HK-2 (cell line): ENCODE measurements at regions not wholly inside any gene's neighbourhood (a gene's known extent, or its start where the extent isn't known, plus 50 kb on each side); places are given as distances from the start of the nearest gene placed in this dataset.

Experiments
- DNase-seq: peaks from one replicate; pipeline ENCODE4 v3.0.0-alpha.2; 2018; ENCODE audit not compliant: unreplicated experiment

DNA sequence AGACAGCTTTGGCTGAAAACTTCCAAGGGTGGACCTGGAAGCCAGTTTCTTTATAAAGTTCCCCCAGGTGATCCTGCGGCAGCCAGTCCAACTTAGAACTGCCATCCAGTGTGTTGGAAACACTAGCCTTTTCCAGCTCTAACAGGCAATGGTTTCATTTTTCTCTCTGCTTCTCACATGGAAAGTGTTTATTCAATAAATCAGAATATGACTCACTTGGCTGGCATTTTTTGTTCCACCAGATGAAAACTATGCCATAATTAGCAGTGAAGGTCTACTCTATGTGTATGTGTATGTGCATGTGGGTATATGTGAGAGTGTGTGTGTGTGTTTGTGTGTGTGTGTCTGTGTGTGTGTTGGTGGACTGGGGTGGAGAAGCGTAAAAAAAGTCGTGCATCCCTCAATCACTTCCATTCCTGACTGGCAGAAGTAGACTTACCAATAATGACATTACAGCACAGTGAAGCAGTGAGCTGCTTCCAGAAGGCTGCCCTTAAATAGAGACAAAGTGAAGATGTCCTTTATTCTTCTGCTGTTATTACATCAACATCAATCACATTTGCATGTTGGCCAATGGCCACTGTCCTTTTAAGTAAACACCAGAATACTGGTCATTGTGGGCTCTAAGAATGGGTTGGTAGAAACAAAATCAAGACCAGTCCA, 90.9 kb upstream of the SETBP1 start:
- DNase-seq = no peak

DNA sequence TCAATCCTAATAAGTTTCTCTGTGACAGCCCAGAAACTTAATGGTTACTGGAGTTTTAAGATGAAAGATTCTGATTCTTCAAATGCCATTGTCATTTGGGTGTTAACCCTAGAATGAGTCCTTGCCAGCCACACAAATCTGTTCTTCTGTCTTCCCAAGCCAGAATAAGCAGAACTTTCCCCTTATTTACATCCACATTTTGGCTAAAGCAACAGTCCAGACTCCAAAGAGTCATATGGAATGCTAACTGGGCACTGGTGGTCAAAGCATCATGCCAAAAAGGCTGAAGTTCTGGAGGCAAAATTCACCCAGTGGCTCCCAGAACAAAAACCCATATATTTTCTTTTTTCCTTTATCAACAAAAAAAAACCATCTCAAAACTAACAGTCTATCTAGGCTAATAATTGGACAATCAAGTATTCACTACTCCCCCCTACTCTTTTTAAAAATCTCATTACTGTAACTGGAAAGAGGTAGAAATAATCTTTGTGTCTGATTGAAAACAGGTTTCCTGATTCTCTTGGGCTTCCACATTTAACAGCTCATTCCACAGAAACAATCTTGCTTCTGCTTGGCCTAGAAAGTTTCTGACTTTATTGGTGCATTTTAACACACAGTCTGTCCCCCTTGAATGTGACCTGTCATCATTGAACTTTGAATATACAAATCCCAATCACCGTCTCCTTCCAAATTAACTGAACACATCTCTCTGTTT, 89.6 kb upstream of the SETBP1 start:
- no peak for DNase-seq

DNA sequence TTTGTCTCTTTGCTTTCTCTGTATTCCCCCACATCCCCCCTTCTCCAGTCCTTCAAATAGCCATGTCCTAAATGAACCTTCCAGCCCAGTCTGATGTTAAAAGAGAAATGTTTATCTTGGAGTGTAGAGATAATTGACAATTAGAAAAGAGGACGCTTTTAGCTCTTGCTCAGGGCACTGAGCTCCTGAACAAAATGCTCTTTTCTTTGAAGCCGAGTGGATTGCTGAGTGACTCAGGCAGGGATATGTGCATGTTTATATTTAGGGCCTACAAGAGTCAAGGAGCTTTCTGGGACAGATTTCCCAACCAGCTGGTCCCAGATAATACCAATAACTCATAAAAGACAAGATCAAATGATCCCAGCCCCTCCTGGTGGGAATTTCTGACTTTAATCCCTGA, 88.0 kb upstream of the SETBP1 start:
- no peak for DNase-seq

DNA sequence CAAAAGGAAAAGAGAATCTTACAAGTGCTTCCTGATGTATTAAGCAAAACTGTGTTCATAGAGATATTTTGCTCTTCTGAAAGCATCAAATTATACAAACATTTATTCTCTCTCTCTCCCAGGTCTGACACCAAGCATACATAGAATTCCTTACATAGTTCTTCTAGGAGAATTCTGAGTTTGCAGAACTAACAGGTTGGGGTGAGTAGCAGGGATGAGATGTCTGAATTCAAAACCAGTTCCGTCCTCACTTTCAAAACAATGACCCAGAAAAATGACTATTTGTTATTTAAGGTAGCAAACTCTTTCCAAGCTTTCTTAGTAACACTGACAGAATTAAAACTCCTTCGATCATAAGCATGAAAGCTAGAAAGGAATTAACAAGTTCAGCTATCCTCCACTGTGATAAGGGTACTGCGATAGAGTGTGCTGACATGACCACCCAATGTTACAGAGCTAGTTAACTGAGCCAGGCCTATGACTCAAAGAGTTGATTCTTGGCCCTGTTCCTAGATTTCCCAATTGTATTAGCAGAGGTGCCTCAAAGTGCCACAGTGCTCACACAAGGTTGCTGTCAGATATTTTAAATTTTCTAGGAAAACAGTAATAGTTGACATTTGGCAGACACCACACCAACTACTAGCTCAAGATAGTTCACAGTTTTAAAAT, 85.8 kb upstream of the SETBP1 start:
- no peak for DNase-seq

DNA sequence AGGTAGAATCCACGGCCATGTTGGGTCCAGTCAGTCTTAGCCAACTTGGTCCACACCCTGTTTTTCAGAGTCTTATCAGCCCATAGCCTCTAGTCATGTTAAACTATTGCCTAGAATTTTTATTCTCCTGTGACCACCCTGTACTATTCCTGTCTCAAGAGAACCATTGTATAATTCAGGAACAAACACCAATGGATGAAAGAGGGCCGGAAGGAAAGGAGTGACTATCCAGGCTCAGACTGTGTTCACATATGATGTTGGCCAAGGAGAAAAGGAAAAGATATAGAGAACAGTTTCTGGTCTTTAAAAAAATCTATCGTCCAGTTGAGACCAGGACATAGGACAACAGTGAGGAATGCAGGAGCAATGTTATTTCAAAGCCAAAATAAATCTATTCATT, 82.9 kb upstream of the SETBP1 start:
- DNase-seq = no peak

DNA sequence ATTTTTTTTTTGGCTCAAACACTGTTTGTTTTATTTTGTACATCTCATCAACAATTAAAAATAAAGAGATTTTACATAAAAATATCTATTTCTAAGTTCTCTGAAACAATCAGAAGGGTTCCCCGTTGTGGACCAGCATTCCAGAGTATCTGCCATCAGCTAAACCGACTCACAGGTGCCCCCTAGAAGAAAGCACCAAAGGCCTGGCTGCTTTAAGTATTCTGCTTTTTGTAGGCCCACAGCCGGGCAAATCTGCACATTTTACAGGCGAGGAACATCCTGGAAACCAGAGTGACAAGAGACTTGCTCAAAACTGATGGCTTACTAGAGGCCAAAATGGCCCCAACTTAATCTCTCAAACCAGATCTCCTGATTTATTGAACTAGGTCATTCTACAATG, 82.2 kb upstream of the SETBP1 start:
- no peak for DNase-seq

DNA sequence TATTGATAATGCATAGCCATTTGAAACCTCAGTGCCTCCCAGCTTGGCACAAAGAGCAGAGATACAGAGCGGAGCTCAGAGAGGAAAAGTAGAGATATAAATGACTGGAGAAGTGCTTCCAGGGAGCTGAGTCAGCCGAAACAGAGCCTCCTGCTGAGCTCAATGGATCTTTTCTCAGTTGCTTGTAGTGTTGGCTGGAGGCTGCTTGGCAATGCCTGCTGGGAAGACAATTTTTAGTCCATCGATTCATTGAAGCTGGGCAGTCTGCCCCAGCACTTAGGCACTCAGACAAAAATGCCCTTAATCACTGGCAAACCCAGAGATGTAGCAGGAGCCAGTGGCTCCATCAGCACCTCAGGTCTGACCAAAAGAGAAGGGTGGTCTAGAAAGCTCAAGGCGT, 81.3 kb upstream of the SETBP1 start:
- DNase-seq = no peak

DNA sequence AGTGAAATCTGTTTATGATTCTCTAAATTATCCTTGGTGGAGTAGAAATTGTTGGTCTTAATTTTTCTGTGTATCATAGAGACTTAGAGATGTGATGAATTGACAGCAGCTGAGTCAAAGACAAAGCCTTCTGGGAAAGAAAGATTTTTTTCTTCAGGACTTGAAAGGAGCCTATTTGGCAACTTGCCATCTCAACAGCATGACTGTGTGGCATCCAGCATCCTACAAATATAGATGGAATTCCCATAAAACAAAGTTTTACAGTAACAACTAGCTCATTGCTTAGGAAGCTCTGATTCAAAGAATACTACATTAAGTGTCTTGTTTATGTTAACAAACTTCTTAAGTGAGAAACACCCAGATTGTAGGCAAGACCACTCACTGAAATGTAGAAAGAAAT, 79.2 kb upstream of the SETBP1 start:
- DNase-seq = no peak

DNA sequence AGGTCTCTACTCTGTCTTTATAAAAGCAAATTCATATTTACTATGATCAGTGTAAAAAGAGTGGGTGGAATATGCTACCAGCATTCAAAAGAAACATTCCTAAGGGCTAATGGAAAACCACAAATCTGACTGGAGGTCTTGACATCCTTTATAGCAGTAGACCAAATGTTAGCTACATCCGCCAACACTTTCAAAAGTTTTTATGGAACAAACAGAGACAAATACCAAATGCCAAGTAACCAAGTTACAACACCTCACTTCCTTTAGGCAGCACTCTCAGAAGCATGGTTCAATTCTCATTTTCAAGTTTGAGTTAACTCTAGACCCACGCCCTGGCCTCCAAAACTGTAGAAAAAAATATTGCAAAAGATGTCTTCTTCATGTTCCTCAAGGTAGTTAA, 78.3 kb upstream of the SETBP1 start:
- no peak for DNase-seq

DNA sequence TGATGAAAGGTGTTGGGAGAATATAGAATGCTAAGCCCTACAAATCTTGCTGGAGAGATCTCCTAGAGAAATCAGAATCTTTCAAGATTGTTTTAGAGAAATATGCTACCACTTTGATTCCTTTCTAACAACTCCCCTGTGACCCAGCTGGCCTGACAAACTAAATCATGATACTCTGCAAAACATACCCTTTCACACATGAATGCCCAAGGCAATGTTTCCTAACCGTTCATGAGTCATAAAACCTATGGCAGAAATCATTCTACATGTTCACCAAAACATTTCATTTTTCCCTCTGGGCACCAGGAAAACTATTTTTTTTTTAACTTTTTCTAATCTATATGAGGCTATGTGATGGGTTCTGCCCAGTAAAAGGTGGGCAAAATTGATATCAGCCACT, 77.8 kb upstream of the SETBP1 start:
- no peak for DNase-seq

DNA sequence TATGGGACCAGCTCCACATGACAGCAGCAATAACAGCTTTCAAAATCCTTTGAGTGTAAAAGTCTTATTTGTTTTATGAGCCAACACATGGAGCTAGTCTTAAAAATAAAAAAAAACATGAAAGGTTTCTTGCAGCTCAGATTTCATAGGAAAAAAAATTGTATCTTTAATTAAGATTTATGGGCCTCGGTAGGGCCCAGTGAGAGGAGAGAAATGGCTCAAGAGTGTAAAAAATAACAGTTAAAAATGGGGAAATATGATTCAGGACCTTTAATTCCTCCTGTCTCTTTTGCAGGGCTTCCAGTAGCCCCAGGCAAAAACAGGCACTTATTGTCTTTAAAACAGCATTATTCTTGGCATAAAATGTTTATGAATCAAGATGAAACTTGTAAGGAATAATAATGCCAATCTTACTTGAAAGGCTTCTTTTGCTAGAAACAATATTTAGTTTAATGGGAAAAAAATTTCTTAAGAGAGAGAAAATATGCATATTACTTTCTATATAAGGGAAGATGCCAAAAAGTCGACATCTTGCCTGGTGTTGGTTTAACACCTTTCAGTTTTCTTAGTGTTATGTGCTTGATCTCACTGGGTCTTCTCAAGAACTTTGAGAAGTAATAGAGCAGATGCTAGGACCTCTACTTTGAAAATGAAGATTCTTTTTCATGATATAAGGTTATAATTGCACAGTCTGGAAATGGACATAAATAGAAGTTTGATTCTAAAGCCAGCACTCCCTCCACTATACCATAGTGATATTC, 71.3 kb upstream of the SETBP1 start:
- no peak for DNase-seq

DNA sequence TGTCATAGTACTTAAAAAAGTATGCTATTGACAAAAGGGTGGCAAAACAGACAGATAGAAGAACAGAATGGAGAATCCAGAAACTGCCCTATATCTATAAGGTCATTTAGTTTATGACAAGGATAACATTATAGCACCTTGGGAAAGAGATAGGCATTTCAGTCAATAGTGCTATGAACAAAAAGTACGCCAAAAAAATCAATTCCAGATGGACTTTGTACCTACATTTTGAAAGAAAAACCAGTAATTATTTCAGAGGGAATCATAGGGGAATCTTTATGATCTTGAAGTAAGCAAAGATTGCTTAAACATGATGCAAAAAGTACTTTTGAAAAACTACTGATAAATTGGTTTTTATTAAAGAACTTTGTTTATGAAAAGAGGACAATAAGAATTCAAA, 59.9 kb upstream of the SETBP1 start:
- DNase-seq = no peak

DNA sequence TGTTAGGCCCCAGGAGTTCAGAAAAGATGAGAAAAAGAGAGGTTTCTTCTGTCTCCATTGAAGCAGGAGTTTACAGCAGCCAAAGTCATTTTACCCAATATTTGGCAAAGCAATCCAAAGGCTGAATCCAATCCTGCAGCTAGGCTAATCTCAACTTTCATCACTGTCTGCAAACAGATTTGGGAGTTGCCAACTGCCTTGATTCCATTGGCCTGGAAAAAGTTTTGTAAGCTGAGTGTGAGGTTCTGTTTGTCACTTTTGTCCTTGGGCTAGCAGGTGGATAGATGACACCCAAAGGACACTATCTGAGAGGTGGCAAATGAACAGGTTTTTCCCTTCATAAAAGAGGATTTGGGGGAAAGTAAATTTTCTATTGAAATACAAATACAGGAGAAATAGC, 56.6 kb upstream of the SETBP1 start:
- no peak for DNase-seq

DNA sequence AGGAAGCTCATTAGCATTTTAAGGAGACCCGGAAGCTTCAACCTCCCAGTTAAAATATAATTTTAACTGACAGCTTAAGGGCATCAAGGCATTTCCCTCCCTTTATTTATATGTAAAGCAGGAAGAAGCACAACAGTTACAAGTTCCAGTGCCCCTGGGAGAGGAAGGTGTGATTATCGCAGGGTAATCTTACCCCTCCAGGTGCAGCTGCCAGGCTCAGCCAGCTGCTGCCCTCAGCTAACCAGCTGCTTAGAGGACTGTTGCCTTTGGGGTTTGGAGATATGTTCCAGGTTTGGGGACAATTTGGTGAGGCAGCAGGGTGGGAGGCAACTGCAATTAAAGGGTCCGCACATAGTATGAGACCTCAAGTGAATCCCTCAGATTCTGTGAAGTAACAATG, 55.3 kb upstream of the SETBP1 start:
- DNase-seq = no peak

DNA sequence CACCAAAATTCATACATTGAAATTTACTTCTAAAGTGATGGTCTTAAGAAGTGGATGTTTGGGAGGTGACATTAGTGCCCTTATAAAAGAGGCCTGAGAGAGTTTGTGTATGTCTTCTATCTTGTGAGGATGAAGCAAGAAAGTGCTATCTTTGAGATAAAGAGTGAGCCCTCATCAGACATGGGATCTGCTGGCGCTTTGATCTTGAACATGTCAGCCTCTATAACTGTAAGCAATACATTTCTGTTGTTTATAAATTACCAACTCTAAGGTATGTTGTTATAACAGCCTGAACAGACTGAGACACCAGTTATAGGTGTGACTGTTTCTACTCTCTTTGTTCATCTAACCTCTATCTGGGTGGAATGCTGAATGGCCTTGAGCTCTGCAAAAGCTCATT, 54.5 kb upstream of the SETBP1 start:
- no peak for DNase-seq

DNA sequence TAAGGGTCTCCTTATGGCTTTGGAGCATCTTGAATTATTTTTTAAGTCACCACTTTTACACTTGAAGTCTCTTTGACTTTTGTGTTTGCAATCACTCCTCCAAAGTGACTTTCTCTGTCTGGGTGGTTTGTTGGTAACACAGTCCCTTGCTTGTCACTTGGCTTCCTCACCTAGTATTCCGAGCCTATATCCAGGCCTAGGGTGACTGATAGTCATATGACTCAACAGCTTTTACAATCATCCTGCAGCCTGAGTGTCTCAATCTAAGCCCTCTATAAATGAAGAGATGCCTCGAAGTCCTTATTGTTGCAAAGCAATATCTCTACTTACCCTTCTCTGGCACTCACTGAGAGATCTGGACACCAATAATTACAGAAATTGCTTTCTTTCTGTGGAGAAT, 53.9 kb upstream of the SETBP1 start:
- DNase-seq = no peak

DNA sequence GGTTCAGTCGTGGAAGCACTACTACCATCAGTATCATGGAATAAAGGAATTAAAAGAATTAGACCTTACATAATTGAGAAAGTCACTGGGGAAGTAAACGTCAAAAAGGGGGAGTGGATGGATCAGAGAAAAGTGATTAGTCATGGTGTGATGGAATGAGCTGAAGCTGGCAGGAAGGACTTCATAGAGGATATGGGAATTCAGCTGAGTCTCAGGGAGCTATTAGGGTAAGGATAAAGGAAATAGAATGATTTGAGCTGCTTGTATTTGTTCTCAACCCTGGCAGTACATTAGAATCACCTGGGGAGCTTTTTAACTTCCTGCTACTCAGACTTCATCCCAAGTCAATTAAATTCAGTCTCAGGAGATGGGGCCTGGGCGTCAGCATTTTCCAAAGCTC, 53.4 kb upstream of the SETBP1 start:
- DNase-seq = no peak

DNA sequence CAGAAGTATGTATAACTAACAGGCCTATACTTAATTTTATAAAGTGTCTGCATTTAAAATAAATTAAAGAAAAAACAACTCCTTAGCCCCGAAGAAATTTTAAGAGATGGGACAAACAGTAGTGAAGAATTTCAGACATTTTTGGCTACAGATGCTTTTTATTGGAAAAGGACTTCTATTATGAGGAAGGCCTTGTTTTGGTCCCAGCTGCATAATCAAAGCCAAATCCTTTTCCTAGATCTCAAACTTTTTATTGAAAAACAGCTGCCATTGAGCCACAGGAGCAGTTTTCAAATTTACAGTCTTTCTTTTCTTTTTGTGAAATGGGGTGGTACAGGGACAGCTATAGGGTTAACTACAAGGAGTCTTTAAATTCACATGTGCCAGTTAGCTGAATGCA, 51.3 kb upstream of the SETBP1 start:
- DNase-seq = no peak

DNA sequence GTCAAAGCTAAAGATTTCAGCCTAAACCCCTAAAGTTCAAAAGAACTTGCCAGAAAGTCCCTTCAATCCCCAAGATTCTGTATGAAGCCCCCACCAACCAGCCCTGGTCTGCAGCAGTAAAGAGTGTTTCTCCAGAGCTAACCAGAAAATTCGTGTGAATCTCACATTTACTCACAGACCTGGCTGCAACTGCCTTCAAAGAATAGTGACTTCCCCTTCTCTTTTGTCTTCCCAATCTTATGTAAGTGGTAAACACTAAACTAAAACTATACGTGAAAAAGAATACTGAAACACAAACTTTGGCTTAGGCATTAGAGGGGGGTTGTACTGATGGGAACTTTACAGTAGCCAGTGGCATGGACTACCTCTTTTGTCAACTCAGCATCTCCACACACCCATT, 50.6 kb upstream of the SETBP1 start:
- no peak for DNase-seq
